ENCODE measurements at regions not wholly inside any gene's neighbourhood (a gene's known extent, or its start where the extent isn't known, plus 50 kb on each side); places are given as distances from the start of the nearest gene placed in this dataset.

- intact Hi-C loops (cut with DNase I), result no loop called here
- no peak overlapping the region for H3K4me3 ChIP-seq
- H3K4me1 ChIP-seq, result no peaks in the 10 kb centered on the region
- ATAC-seq, result no peak
- no peak for DNase-seq
- no peaks in the 10 kb centered on the region for H3K36me3 ChIP-seq
- H3K9me3 ChIP-seq, result peaks cover 0 to 2% of the 10 kb centered on the region in 2 donors
- H3K27me3 ChIP-seq, result no peaks in the 10 kb centered on the region
- H3K27ac ChIP-seq, result no peak overlapping the region
- TF ChIP-seq CTCF (IDR thresholded peaks at IDR 0.05), result no peak
Measured at GRCh38 chr7:124196519-124196918, 163.7 kb upstream of the TMEM229A start.

GRCh38 chr7:124192885-124193284 is 160.0 kb upstream of the TMEM229A start:
- ATAC-seq (no peak), DNase-seq (no peak)
- Histone ChIP-seq H3K27ac (no peak overlapping the region), H3K36me3 (no peaks in the 10 kb centered on the region), H3K4me3 (no peak overlapping the region), H3K4me1 (no peaks in the 10 kb centered on the region), H3K9me3 (peaks cover 0 to 2% of the 10 kb centered on the region in 2 donors), H3K27me3 (no peaks in the 10 kb centered on the region)
- intact Hi-C loops (cut with DNase I), result no loop called here
- TF ChIP-seq CTCF (IDR thresholded peaks at IDR 0.05), result no peak

GRCh38 chr7:124191713-124192112 is 158.8 kb upstream of the TMEM229A start:
- no peak overlapping the region for H3K4me3 ChIP-seq
- H3K36me3 ChIP-seq, result no peaks in the 10 kb centered on the region
- intact Hi-C loops (cut with DNase I), result no loop called here
- H3K27me3 ChIP-seq, result no peaks in the 10 kb centered on the region
- peaks cover 0 to 2% of the 10 kb centered on the region in 2 donors for H3K9me3 ChIP-seq
- no peaks in the 10 kb centered on the region for H3K4me1 ChIP-seq
- TF ChIP-seq CTCF (IDR thresholded peaks at IDR 0.05), result no peak
- H3K27ac ChIP-seq, result no peak overlapping the region
- no peak for DNase-seq
- no peak for ATAC-seq

GRCh38 chr7:124191030-124191429 is 158.2 kb upstream of the TMEM229A start:
- no peaks in the 10 kb centered on the region for H3K4me1 ChIP-seq
- H3K36me3 ChIP-seq, result no peaks in the 10 kb centered on the region
- no peak for DNase-seq
- no peak for TF ChIP-seq CTCF (IDR thresholded peaks at IDR 0.05)
- peaks cover 0 to 2% of the 10 kb centered on the region in 2 donors for H3K9me3 ChIP-seq
- intact Hi-C loops (cut with DNase I), result no loop called here
- H3K27me3 ChIP-seq, result no peaks in the 10 kb centered on the region
- ATAC-seq, result no peak
- H3K27ac ChIP-seq, result no peak overlapping the region
- no peak overlapping the region for H3K4me3 ChIP-seq

GRCh38 chr7:124188576-124188975 is 155.7 kb upstream of the TMEM229A start:
- Histone ChIP-seq H3K4me1 (no peaks in the 10 kb centered on the region), H3K9me3 (no peaks in the 10 kb centered on the region), H3K4me3 (no peak overlapping the region), H3K36me3 (no peaks in the 10 kb centered on the region), H3K27me3 (no peaks in the 10 kb centered on the region), H3K27ac (no peak overlapping the region)
- intact Hi-C loops (cut with DNase I), result no loop called here
- TF ChIP-seq CTCF (IDR thresholded peaks at IDR 0.05), result no peak
- no peak for DNase-seq
- ATAC-seq, result no peak
